ENCODE measurements at regions not wholly inside any gene's neighbourhood (a gene's known extent, or its start where the extent isn't known, plus 50 kb on each side); places are given as distances from the start of the nearest gene placed in this dataset.

GRCh38 chr13:75993241-75993640 is 357.1 kb downstream of the LMO7 start:
- Histone ChIP-seq H3K27me3 (ENCODE audit: insufficient read depth) (no peaks in the 10 kb centered on the region), H4K20me1 (ENCODE audit: insufficient read depth) (no peaks in the 10 kb centered on the region), H3K27ac (ENCODE audit: low read depth in 2 of 2, low read length in 1 of 2) (no peak overlapping the region), H3K9me2 (no peaks in the 10 kb centered on the region), H3K79me2 (ENCODE audit: insufficient read depth) (no peaks in the 10 kb centered on the region), H3F3A (replicated peaks; ENCODE audit: insufficient read depth) (no peaks in the 10 kb centered on the region), H3K36me3 (replicated peaks in 1 of 2; ENCODE audit: control insufficient read depth in 1 of 2, insufficient read depth in 2 of 2, low read length in 1 of 2) (no peaks in the 10 kb centered on the region), H3K4me1 (ENCODE audit: control insufficient read depth in 1 of 2, insufficient read depth in 2 of 2, low read depth in 1 of 2, low read length in 1 of 2) (no peaks in the 10 kb centered on the region), H3K4me2 (no peak overlapping the region), H2AFZ (ENCODE audit: low read depth) (no peak overlapping the region), H3K9ac (no peak overlapping the region), H3K4me3 (ENCODE audit: low read depth in 2 of 2, low read length in 1 of 2) (no peak overlapping the region), H3K9me3 (no peaks in the 10 kb centered on the region)
- CTCF ChIA-PET, result no interaction called here
- 43% methylated on average over 3 of the region's 3 CpGs for WGBS (ENCODE audit: low lambda C conversion rate)
- DNase-seq, result no peak
- TF ChIP-seq ELF1 (IDR thresholded peaks at IDR 0.05) (no peak), USF2 (IDR thresholded peaks at IDR 0.05; ENCODE audit: borderline replicate concordance, low read depth, low read length) (no peak), JUND (IDR thresholded peaks at IDR 0.05) (no peak), SMC3 (IDR thresholded peaks at IDR 0.05; ENCODE audit: low read depth, low read length) (no peak), GATA2 (CRISPR knock-in tag; IDR thresholded peaks at IDR 0.05) (no peak)
- POLR2A ChIA-PET, result no interaction called here

- no peaks in the 10 kb centered on the region for H3F3A ChIP-seq (replicated peaks; ENCODE audit: insufficient read depth)
- no peak overlapping the region for H3K27ac ChIP-seq (ENCODE audit: low read depth in 2 of 2, low read length in 1 of 2)
- no peaks in the 10 kb centered on the region for H3K4me1 ChIP-seq (ENCODE audit: control insufficient read depth in 1 of 2, insufficient read depth in 2 of 2, low read depth in 1 of 2, low read length in 1 of 2)
- H3K4me2 ChIP-seq, result no peak overlapping the region
- no peak overlapping the region for H2AFZ ChIP-seq (ENCODE audit: low read depth)
- DNase-seq, result no peak
- CTCF ChIA-PET, result no interaction called here
- H3K9me3 ChIP-seq, result no peaks in the 10 kb centered on the region
- no peak overlapping the region for H3K9ac ChIP-seq
- no peaks in the 10 kb centered on the region for H3K9me2 ChIP-seq
- no peaks in the 10 kb centered on the region for H4K20me1 ChIP-seq (ENCODE audit: insufficient read depth)
- TF ChIP-seq SIN3A (IDR thresholded peaks at IDR 0.05; ENCODE audit: borderline replicate concordance, low read depth, low read length) (no peak), IRF3 (IDR thresholded peaks at IDR 0.05; ENCODE audit: low read depth, low read length) (no peak), USF2 (IDR thresholded peaks at IDR 0.05; ENCODE audit: borderline replicate concordance, low read depth, low read length) (no peak), FOXM1 (IDR thresholded peaks at IDR 0.05; ENCODE audit: low read depth) (no peak), MEF2A (IDR thresholded peaks at IDR 0.05; ENCODE audit: borderline replicate concordance, low read depth) (no peak), CTCF (IDR thresholded peaks at IDR 0.05) (no peak), MAX (IDR thresholded peaks at IDR 0.05; ENCODE audit: low read depth) (no peak), NRF1 (IDR thresholded peaks at IDR 0.05; ENCODE audit: low read depth, low read length) (no peak), TAF1 (IDR thresholded peaks at IDR 0.05; ENCODE audit: borderline replicate concordance, low read depth, low read length) (no peak)
- no peaks in the 10 kb centered on the region for H3K27me3 ChIP-seq (ENCODE audit: insufficient read depth)
- H3K4me3 ChIP-seq (ENCODE audit: low read depth in 2 of 2, low read length in 1 of 2), result no peak overlapping the region
- H3K79me2 ChIP-seq (ENCODE audit: insufficient read depth), result no peaks in the 10 kb centered on the region
- WGBS (ENCODE audit: low lambda C conversion rate), result 24% methylated on average over 1 of the region's 1 CpG
- POLR2A ChIA-PET, result no interaction called here
- H3K36me3 ChIP-seq (replicated peaks in 1 of 2; ENCODE audit: control insufficient read depth in 1 of 2, insufficient read depth in 2 of 2, low read length in 1 of 2), result no peaks in the 10 kb centered on the region
Observed at GRCh38 chr13:75986818-75987217, 350.7 kb downstream of the LMO7 start.
